H9 (cell line): ENCODE measurements at regions not wholly inside any gene's neighbourhood (a gene's known extent, or its start where the extent isn't known, plus 50 kb on each side); places are given as distances from the start of the nearest gene placed in this dataset.

Source experiments
- DNase-seq: peaks from one replicate; pipeline ENCODE4 v3.0.0-alpha.2; 2017
- H2AFZ ChIP-seq: one replicate; pipeline ENCODE4 v1.6.1; 2013; ENCODE audit warnings: mild to moderate bottlenecking, low read length, control low read depth, moderate library complexity
- H2AK5ac ChIP-seq: 2 replicates; pipeline ENCODE4 v1.6.1; 2013; ENCODE audit warnings: low read length, control low read depth, mixed read lengths; ENCODE audit not compliant: insufficient read length
- H2BK120ac ChIP-seq: one replicate; pipeline ENCODE4 v1.6.1; 2013; ENCODE audit warnings: low read depth, mild to moderate bottlenecking, low read length, control low read depth, inconsistent platforms; ENCODE audit not compliant: poor library complexity, severe bottlenecking
- H2BK12ac ChIP-seq: 2 replicates; pipeline ENCODE4 v1.6.1; 2013; ENCODE audit warnings: low read length, control low read depth, mixed read lengths, low read depth; ENCODE audit not compliant: insufficient read length
- H2BK15ac ChIP-seq: 2 replicates; pipeline ENCODE4 v1.6.1; 2013; ENCODE audit warnings: low read depth, low read length, control low read depth
- H2BK20ac ChIP-seq: one replicate; pipeline ENCODE4 v1.6.1; 2013; ENCODE audit warnings: low read depth, mild to moderate bottlenecking, low read length, control low read depth, inconsistent platforms; ENCODE audit not compliant: poor library complexity, severe bottlenecking
- H2BK5ac ChIP-seq: 2 replicates; pipeline ENCODE4 v1.6.1; 2013; ENCODE audit warnings: low read length, control low read depth, mixed read lengths; ENCODE audit not compliant: insufficient read length
- H3K14ac ChIP-seq: 2 replicates; pipeline ENCODE4 v1.6.1; 2013; ENCODE audit warnings: low read length, control low read depth; ENCODE audit not compliant: insufficient read depth
- H3K18ac ChIP-seq: 2 replicates; pipeline ENCODE4 v1.6.1; 2013; ENCODE audit warnings: low read depth, mild to moderate bottlenecking, mixed read lengths, low read length, control low read depth; ENCODE audit not compliant: insufficient read length
- H3K23ac ChIP-seq: 2 replicates; pipeline ENCODE4 v1.6.1; 2013; ENCODE audit warnings: low read length, control low read depth, mixed read lengths, low read depth; ENCODE audit not compliant: insufficient read length
- H3K23me2 ChIP-seq: 2 replicates; pipeline ENCODE4 v1.6.1; 2013; ENCODE audit warnings: low read depth, mild to moderate bottlenecking, mixed read lengths, low read length, control low read depth; ENCODE audit not compliant: insufficient read length, poor library complexity, severe bottlenecking
- H3K27ac ChIP-seq: 2 replicates; pipeline ENCODE4 v1.5.1; 2013; ENCODE audit warnings: low read length, control low read depth, mixed read lengths, low read depth; ENCODE audit not compliant: insufficient read length
- H3K27me3 ChIP-seq: 2 replicates; pipeline ENCODE4 v1.6.1; 2013; ENCODE audit warnings: low read length, control low read depth, inconsistent platforms; ENCODE audit not compliant: insufficient read depth
- H3K4ac ChIP-seq: 2 replicates; pipeline ENCODE4 v1.6.1; 2013; ENCODE audit warnings: low read depth, mild to moderate bottlenecking, control low read depth, inconsistent platforms, low read length, moderate library complexity
- H3K4me1 ChIP-seq: 2 replicates; pipeline ENCODE4 v1.6.1; 2013; ENCODE audit warnings: low read length, control low read depth, inconsistent platforms; ENCODE audit not compliant: insufficient read depth
- H3K4me2 ChIP-seq: 2 replicates; pipeline ENCODE4 v1.6.1; 2013; ENCODE audit warnings: low read length, control low read depth, mixed read lengths; ENCODE audit not compliant: insufficient read length, insufficient read depth
- H3K56ac ChIP-seq: 2 replicates; pipeline ENCODE4 v1.6.1; 2013; ENCODE audit warnings: low read depth, mild to moderate bottlenecking, mixed read lengths, low read length, control low read depth; ENCODE audit not compliant: insufficient read length
- H3K79me1 ChIP-seq: 2 replicates; pipeline ENCODE4 v1.6.1; 2013; ENCODE audit warnings: low read depth, mild to moderate bottlenecking, moderate library complexity, low read length, control low read depth, inconsistent platforms; ENCODE audit not compliant: insufficient read depth, poor library complexity, severe bottlenecking
- H3K79me2 ChIP-seq: 2 replicates; pipeline ENCODE4 v1.6.1; 2013; ENCODE audit warnings: low read length, control low read depth, inconsistent platforms; ENCODE audit not compliant: insufficient read depth
- H3K9ac ChIP-seq: 2 replicates; pipeline ENCODE4 v1.6.1; 2013; ENCODE audit warnings: low read length, control low read depth, mixed read lengths; ENCODE audit not compliant: insufficient read length; ENCODE audit errors: extremely low read depth
- H3K9me3 ChIP-seq: one replicate; pipeline ENCODE4 v1.6.1; 2013; ENCODE audit warnings: low read depth, low read length, inconsistent platforms; ENCODE audit not compliant: control insufficient read depth
- H3T11ph ChIP-seq: one replicate; pipeline ENCODE4 v1.6.1; 2013; ENCODE audit warnings: mild to moderate bottlenecking, low read length, control low read depth, inconsistent platforms
- H4K20me1 ChIP-seq: one replicate; pipeline ENCODE4 v1.6.1; 2013; ENCODE audit not compliant: control insufficient read depth, insufficient read length, insufficient read depth
- H4K5ac ChIP-seq: 2 replicates; pipeline ENCODE4 v1.6.1; 2013; ENCODE audit warnings: low read depth, mild to moderate bottlenecking, mixed read lengths, low read length, control low read depth; ENCODE audit not compliant: insufficient read length
- H4K8ac ChIP-seq: replicated peaks from 2 replicates; pipeline ENCODE4 v1.6.1; 2013; ENCODE audit warnings: low read length, control low read depth, mixed read lengths, low read depth; ENCODE audit not compliant: insufficient read length
- H4K91ac ChIP-seq: 2 replicates; pipeline ENCODE4 v1.6.1; 2013; ENCODE audit warnings: low read depth, mild to moderate bottlenecking, moderate library complexity, mixed read lengths, low read length, control low read depth; ENCODE audit not compliant: insufficient read length
- H3K27ac Mint-ChIP-seq, 3 experiments: 2 replicates in 2 of 3; 3 replicates in 1 of 3; pipeline ENCODE4 v1.8.0; 2020 to 2021; ENCODE audit warnings: mixed read lengths in 3 of 3, mild to moderate bottlenecking in 1 of 3, moderate library complexity in 1 of 3
- H3K27me3 Mint-ChIP-seq: 2 replicates; pipeline ENCODE4 v1.8.0; 2021; ENCODE audit warnings: low read depth, mild to moderate bottlenecking, moderate library complexity, mixed read lengths
- H3K36me3 Mint-ChIP-seq, 3 experiments: 2 replicates in 2 of 3; 3 replicates in 1 of 3; pipeline ENCODE4 v1.8.0; 2020 to 2021; ENCODE audit warnings: low read depth in 3 of 3, mixed read lengths in 3 of 3; ENCODE audit not compliant: insufficient read depth in 1 of 3
- H3K4me1 Mint-ChIP-seq, 2 experiments: 2 replicates each; pipeline ENCODE4 v1.8.0; 2020; ENCODE audit warnings: mixed read lengths in 2 of 2
- H3K4me3 Mint-ChIP-seq, 2 experiments: 2 replicates in 1 of 2; 3 replicates in 1 of 2; pipeline ENCODE4 v1.8.0; 2020 to 2021; ENCODE audit warnings: mild to moderate bottlenecking in 2 of 2, mixed read lengths in 2 of 2, moderate library complexity in 1 of 2
- H3K9me3 Mint-ChIP-seq, 2 experiments: 2 replicates in 1 of 2; 3 replicates in 1 of 2; pipeline ENCODE4 v1.8.0; 2020; ENCODE audit warnings: mild to moderate bottlenecking in 2 of 2, mixed read lengths in 2 of 2, moderate library complexity in 1 of 2
- WGBS: extraction: QIAGEN DNeasy Blood & Tissue Kit; methylation state at CpG from one replicate; pipeline ENCODE4 v1.1.7; 2013; ENCODE audit warnings: missing lambda C conversion rate, low lambda C conversion rate, mixed read lengths; ENCODE audit not compliant: insufficient read length; ENCODE audit errors: extremely low coverage; 5-methylcytosine and 5-hydroxymethylcytosine counted together
- TF ChIP-seq, protein P1 (sequence below): fragments of 200-600 bp; sonication (generic); conservative IDR thresholded peaks from 3 replicates; pipeline ENCODE4 v1.8.0; 2021; ENCODE audit warnings: antibody characterized with exemption, mild to moderate bottlenecking

DNA sequence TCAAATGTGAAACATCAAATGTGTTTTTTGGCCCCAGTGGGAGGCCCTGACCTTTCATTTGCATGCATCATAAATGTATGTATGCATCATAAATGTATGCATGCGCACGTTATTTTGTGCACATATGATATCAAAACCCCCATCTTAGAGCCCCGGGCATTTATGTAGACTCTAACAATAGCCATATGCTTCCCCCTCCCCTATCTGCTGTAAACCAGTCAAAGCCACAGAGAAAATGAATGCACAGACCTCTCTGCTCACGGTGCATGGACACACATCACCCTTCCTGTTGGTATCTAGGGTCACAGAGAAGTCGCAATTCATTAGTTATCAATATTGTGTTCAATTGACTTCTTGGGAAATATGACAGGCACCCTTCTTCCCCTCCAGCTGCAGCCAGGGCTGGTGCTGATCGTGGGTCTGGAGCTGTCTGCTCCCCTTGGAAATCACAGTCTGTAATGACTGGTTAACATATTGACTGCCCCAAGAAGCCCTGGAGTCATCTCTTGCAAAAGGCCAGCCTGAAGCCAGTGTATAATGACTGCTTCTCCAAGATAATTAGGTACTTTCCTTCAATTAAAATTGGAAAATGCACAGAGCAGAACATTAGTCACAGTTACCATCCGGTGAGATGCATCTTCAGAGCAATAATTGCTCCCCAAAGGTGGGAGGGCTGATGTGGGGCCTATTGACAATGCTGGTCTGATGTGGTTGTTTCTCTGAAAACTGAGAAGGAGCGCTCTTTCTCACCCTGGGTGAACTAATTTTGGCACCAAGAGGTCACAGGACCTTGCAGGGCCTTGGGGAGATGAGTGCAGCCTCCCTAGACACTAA lies 532.2 kb downstream of the CDH26 start:
- Histone ChIP-seq H3K56ac (no peak overlapping the region), H2AK5ac (no peak overlapping the region), H3K23me2 (no peaks in the 10 kb centered on the region), H4K20me1 (no peaks in the 10 kb centered on the region), H2BK15ac (no peak overlapping the region), H3K9ac (no peak overlapping the region), H3K14ac (no peak overlapping the region), H3K79me2 (no peaks in the 10 kb centered on the region), H3K27ac (no peak overlapping the region), H4K91ac (no peak overlapping the region), H4K8ac (no peak overlapping the region), H2BK120ac (no peak overlapping the region), H3K27me3 (no peaks in the 10 kb centered on the region), H3K9me3 (no peaks in the 10 kb centered on the region), H2BK20ac (no peak overlapping the region), H2BK5ac (no peak overlapping the region), H4K5ac (no peak overlapping the region), H2BK12ac (no peak overlapping the region), H3K18ac (no peak overlapping the region), H2AFZ (no peak overlapping the region), H3K79me1 (no peaks in the 10 kb centered on the region), H3T11ph (no peak overlapping the region), H3K4ac (no peak overlapping the region), H3K23ac (no peak overlapping the region), H3K4me1 (peaks cover 2% of the 10 kb centered on the region; the same call in 1 of the 2 replicates), H3K4me2 (no peak overlapping the region)
- TF ChIP-seq, protein P1, sequence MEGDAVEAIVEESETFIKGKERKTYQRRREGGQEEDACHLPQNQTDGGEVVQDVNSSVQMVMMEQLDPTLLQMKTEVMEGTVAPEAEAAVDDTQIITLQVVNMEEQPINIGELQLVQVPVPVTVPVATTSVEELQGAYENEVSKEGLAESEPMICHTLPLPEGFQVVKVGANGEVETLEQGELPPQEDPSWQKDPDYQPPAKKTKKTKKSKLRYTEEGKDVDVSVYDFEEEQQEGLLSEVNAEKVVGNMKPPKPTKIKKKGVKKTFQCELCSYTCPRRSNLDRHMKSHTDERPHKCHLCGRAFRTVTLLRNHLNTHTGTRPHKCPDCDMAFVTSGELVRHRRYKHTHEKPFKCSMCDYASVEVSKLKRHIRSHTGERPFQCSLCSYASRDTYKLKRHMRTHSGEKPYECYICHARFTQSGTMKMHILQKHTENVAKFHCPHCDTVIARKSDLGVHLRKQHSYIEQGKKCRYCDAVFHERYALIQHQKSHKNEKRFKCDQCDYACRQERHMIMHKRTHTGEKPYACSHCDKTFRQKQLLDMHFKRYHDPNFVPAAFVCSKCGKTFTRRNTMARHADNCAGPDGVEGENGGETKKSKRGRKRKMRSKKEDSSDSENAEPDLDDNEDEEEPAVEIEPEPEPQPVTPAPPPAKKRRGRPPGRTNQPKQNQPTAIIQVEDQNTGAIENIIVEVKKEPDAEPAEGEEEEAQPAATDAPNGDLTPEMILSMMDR: no peak
- H3K4me3 Mint-ChIP-seq: no peak overlapping the region
- no peaks in the 10 kb centered on the region for H3K36me3 Mint-ChIP-seq
- H3K4me1 Mint-ChIP-seq: peaks cover 11 to 23% of the 10 kb centered on the region in 2 experiments
- no peaks in the 10 kb centered on the region; a peak in 1 of 5 replicates for H3K9me3 Mint-ChIP-seq
- H3K27ac Mint-ChIP-seq: no peak overlapping the region
- no peak for DNase-seq
- H3K27me3 Mint-ChIP-seq: peaks cover 4% of the 10 kb centered on the region; the same call in 1 of the 2 replicates
- no CpG with 5 or more reads among the region's 8 CpGs for WGBS
